ENCODE measurements at regions not wholly inside any gene's neighbourhood (a gene's known extent, or its start where the extent isn't known, plus 50 kb on each side); places are given as distances from the start of the nearest gene placed in this dataset.

DNA sequence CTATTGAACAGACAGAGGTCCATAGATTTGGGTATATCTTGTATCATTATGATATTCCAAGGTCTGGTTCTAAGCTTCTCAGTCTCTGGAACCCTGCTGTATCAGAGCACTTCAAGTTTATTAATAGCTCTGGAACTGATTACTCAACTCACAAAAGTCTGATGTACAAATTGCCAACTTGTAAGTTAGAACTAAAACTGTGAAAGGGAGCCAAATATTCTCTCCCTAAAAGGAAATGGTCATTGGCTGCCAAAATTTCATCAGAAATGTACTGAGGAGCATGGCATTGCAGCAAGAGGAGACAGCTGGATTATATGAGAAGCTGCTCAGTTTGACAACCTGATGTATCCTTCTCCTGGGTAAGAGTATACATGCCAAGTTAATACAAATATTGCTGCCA is 828.8 kb upstream of the SEL1L start:
- no peak for DNase-seq (ENCODE audit: low spot score)

DNA sequence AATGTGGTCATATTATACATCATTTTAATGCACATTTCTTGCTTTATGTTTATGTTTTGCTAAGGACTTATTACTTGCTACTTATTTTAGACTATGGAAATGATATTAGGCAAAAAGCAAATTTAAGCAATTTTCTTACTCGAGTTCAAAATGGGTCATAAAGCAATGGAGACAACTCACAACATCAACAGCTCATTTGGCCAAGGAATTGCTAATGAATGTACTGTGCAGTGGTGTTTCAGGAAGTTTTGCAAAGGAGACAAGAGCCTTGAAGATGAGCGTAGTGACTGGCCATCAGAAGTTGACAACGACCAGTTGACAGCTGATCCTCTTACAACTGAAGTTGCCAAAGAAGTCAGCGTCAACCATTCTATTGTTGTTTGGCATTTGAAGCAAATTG is 831.8 kb upstream of the SEL1L start:
- no peak for DNase-seq (ENCODE audit: low spot score)

GRCh38 chr14:82366803-82367202 is 833.1 kb upstream of the SEL1L start:
- no peak for DNase-seq (ENCODE audit: low spot score)

DNA sequence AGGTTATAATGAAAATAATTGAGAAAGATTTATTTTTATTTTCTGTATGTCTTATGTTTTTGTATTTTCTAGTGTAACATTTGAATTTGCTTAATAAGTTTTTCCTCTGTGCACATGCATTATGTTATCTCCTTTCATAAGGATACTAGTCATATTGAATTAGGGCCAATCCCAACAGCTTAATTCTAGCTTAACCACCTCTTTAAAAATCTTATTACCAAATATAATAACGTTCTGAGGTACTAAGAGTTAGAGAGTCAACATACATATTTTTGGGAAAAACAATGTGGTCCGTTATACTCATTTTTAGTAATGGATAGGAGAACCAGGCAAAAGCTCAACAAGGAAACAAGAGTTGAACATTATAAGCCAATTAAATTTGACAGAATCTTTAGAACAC is 845.6 kb upstream of the SEL1L start:
- DNase-seq (ENCODE audit: low spot score) = no peak

- DNase-seq (ENCODE audit: low spot score) = no peak
These were observed 851.4 kb upstream of the SEL1L start for GRCh38 chr14:82385048-82385447.

GRCh38 chr14:82387699-82388098 is 854.0 kb upstream of the SEL1L start:
- DNase-seq (ENCODE audit: low spot score) = no peak

- no peak for DNase-seq (ENCODE audit: low spot score)
These were observed 854.8 kb upstream of the SEL1L start for GRCh38 chr14:82388488-82388887.

DNA sequence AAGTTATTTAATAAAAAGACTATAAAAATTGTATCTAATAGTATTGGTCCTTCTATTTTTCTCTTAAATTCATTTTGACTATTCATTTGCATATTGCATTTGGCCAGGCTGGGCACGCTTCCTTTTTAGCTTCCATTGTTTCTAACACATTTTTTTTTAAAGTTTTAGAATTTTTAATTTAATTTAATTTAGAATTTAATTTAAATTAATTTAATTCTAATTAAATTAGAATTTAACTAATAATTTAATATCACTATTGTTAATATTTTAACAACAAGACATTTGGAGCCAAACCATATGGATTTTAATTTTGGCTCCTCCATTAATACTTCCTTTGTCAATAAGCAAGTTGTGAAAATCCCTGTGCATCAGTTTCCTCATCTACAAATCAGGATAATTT is 856.9 kb upstream of the SEL1L start:
- DNase-seq (ENCODE audit: low spot score) = no peak

GRCh38 chr14:82394916-82395315 is 861.3 kb upstream of the SEL1L start:
- DNase-seq (ENCODE audit: low spot score) = no peak

- no peak for DNase-seq (ENCODE audit: low spot score)
These were observed 864.6 kb upstream of the SEL1L start for GRCh38 chr14:82398256-82398655.

- DNase-seq (ENCODE audit: low spot score) = no peak
These were observed 870.3 kb upstream of the SEL1L start for GRCh38 chr14:82403987-82404386.

- DNase-seq (ENCODE audit: low spot score) = no peak
These were observed 876.4 kb upstream of the SEL1L start for GRCh38 chr14:82410064-82410463.

DNA sequence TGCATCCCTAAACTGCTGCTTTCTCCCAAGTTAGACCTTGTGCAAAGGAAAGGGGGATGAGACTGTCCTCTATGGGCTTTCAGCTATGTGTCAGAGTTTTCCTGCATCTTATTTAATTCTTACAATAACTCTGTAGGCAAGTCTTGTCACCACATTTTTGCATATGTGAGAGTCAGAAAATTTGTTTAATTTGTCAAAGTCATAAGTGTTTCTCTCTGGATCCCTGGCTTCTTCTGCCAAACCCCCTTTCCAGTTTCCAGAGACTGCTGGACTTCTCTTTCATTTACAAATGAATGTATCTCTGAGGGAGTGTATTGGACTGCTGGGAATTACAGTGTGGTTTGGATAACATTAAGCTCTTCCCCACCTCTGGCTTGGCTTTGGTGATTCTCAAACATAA is 877.6 kb upstream of the SEL1L start:
- no peak for DNase-seq (ENCODE audit: low spot score)

- no peak for DNase-seq (ENCODE audit: low spot score)
These were observed 878.9 kb upstream of the SEL1L start for GRCh38 chr14:82412545-82412944.

DNA sequence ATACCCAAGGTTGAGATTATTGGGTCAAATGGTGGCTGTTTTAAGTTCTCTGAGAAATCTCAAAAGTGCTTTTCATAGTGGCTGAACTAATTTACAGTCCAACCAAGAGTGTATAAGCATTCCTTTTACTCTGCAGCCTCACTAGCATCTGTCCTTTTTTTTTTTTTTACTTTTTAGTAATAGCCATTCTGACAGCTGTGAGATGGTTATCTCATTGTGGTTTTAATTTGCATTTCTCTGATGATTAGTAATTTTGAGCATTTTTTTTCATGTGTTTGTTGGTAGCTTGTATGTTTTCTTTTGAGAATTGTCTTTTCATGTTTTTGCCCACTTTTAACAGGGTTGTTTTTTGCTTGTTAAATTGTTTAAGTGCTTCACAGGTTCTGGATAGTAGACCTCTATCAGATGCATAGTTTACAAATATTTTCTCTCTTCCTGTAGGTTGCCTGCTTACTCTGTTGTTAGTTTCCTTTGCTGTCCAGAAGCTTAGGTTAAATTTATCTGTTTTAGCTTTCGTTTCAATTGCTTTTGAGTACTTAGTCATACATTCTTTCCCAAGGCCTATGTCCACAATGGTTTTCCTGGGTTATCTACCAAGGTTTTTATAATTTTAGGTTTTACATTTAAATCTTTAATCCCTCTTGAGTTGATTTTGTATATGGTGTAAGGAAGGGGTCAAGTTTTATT is 881.3 kb upstream of the SEL1L start:
- no peak for DNase-seq (ENCODE audit: low spot score)

- DNase-seq (ENCODE audit: low spot score) = no peak
These were observed 886.3 kb upstream of the SEL1L start for GRCh38 chr14:82419933-82420332.

DNA sequence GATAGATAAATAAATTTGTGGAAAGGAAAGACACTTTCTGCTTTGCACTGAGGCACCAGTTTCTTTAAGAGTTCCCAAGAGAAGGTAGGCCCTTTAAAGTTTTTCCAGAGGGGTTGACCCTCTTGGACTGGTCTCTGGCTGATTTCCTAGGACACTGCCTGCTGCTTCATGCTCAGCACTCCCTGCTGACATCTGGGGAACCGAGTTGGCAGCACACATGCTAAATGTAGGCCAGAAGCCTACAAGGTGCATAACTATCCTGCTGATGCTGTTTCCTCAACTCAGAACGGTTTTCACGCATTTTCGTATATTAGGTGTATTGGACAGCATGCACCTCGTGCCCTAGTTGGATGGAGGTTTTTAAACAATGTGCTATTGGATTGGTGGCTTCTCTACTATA is 887.2 kb upstream of the SEL1L start:
- no peak for DNase-seq (ENCODE audit: low spot score)

DNA sequence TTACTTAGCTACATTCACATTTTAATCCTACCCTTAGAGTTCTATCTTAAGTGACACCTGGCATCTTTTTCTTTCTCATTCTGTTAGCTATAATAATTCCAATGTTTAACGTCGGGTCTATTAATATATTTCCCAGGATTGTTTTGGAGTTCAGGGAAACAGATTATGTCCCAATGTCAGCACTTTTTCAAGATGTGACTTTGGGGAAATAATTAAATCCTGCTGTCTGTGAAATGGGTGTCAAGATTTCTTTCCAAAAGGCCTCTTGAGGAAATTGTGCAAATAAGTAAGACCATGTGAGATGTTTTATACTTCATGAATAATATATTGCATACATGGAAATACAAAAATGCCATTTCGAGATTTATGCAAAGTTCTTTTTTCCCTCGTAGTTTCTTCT is 887.6 kb upstream of the SEL1L start:
- no peak for DNase-seq (ENCODE audit: low spot score)

DNA sequence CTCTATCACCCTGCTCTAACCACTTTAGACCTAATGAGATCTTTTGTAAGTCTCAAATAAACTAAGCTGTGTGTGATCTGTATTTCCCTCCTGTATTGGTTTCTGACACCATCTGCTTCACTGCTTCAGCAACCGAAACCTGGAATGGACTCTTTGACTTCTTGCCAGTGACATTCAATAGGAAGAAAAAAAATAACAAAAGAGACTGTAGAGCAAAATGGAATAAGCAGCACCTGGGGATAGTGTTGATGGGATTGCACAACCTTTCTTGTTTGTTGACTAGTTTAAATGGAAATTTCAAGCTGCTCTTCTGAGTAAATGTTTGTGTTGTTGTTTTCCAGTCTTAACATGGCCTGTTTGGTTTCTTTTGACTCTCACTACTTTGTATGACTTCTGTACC is 888.6 kb upstream of the SEL1L start:
- no peak for DNase-seq (ENCODE audit: low spot score)

GRCh38 chr14:82425261-82425660 is 891.6 kb upstream of the SEL1L start:
- no peak for DNase-seq (ENCODE audit: low spot score)

- no peak for DNase-seq (ENCODE audit: low spot score)
These were observed 897.4 kb upstream of the SEL1L start for GRCh38 chr14:82431031-82431430.

GRCh38 chr14:82432301-82433105 is 898.9 kb upstream of the SEL1L start:
- no peak for DNase-seq (ENCODE audit: low spot score)

- DNase-seq (ENCODE audit: low spot score) = no peak
These were observed 904.8 kb upstream of the SEL1L start for GRCh38 chr14:82438436-82438835.

DNA sequence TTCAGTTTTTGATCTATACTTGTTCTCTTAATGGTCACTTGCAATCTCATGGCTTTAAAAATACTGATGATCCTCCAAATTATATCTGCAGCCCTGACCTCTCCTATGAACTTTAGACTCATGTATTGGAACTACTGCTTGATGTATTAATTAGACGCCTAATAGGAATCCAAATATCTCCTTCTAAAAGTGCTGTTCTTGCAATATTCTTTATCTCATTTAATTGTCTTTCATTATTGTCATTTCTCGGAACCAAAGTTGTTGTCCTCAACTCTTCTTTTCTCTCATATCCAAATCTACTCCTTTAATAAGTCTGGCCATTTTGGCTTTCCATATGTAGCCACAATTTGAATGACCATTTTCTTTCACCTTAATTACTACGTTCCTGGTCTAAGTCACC is 907.6 kb upstream of the SEL1L start:
- DNase-seq (ENCODE audit: low spot score) = no peak

Data from hematopoietic multipotent progenitor cell treated with erythropoietin and hydrocortisone succinate and interleukin-3 and kit ligand, for 15 days (in vitro differentiated cells).